Osteocyte (in vitro differentiated cells): ENCODE measurements at regions not wholly inside any gene's neighbourhood (a gene's known extent, or its start where the extent isn't known, plus 50 kb on each side); places are given as distances from the start of the nearest gene placed in this dataset.

ENCODE experiments used
- DNase-seq: peaks from one replicate; pipeline ENCODE4 v3.0.0; 2021; ENCODE audit warnings: mixed read lengths; ENCODE audit not compliant: unreplicated experiment; ENCODE audit errors: extremely low spot score
- H3K27ac Mint-ChIP-seq: one replicate; pipeline ENCODE4 v1.8.0; 2021; ENCODE audit warnings: mild to moderate bottlenecking, mixed read lengths; ENCODE audit not compliant: unreplicated experiment
- H3K27me3 Mint-ChIP-seq: one replicate; pipeline ENCODE4 v1.8.0; 2021; ENCODE audit warnings: mixed read lengths; ENCODE audit not compliant: unreplicated experiment
- H3K36me3 Mint-ChIP-seq: one replicate; pipeline ENCODE4 v1.8.0; 2021; ENCODE audit warnings: mixed read lengths; ENCODE audit not compliant: unreplicated experiment
- H3K4me1 Mint-ChIP-seq: one replicate; pipeline ENCODE4 v1.8.0; 2021; ENCODE audit warnings: mixed read lengths; ENCODE audit not compliant: unreplicated experiment
- H3K4me3 Mint-ChIP-seq: one replicate; pipeline ENCODE4 v1.8.0; 2021; ENCODE audit warnings: mild to moderate bottlenecking, moderate library complexity, mixed read lengths; ENCODE audit not compliant: unreplicated experiment
- H3K9me3 Mint-ChIP-seq: one replicate; pipeline ENCODE4 v1.8.0; 2021; ENCODE audit warnings: mixed read lengths; ENCODE audit not compliant: unreplicated experiment
- CTCF ChIP-seq: fragments of 200-600 bp; sonication (generic); IDR thresholded peaks from 2 replicates; pipeline ENCODE4 v1.5.0; 2021; ENCODE audit warnings: antibody characterized with exemption, mild to moderate bottlenecking, moderate library complexity

DNA sequence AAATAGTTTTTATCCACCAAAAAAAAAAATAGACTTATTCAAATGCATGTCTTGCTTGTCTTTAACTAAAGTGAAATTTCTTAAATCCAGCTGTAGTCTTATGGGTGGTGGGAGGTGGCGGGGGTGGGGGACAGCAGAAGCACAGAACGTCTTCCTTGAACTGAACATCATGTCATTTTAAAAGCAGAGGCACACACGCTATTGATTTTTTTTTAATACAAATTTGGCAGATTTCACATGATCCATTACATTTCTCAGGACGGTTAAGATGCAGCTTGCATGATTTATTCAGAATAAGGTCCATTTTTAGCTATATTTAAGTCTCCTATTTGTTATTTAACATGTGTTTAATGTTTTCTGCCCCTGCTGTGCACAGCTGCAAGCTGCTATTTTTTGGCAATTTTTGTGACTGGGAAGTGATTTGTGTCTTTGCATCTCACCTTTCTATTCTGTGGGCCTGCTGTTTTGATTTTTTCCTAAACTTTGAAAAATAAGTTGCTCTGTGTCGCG is 274.0 kb downstream of the TSHZ3 start:
- no peak for TF ChIP-seq CTCF
- Mint-ChIP-seq H3K4me1 (peaks cover 43% of the 10 kb centered on the region), H3K9me3 (no peaks in the 10 kb centered on the region), H3K27me3 (no peaks in the 10 kb centered on the region), H3K27ac (no peak overlapping the region), H3K4me3 (no peak overlapping the region), H3K36me3 (no peaks in the 10 kb centered on the region)
- DNase-seq = no peak

DNA sequence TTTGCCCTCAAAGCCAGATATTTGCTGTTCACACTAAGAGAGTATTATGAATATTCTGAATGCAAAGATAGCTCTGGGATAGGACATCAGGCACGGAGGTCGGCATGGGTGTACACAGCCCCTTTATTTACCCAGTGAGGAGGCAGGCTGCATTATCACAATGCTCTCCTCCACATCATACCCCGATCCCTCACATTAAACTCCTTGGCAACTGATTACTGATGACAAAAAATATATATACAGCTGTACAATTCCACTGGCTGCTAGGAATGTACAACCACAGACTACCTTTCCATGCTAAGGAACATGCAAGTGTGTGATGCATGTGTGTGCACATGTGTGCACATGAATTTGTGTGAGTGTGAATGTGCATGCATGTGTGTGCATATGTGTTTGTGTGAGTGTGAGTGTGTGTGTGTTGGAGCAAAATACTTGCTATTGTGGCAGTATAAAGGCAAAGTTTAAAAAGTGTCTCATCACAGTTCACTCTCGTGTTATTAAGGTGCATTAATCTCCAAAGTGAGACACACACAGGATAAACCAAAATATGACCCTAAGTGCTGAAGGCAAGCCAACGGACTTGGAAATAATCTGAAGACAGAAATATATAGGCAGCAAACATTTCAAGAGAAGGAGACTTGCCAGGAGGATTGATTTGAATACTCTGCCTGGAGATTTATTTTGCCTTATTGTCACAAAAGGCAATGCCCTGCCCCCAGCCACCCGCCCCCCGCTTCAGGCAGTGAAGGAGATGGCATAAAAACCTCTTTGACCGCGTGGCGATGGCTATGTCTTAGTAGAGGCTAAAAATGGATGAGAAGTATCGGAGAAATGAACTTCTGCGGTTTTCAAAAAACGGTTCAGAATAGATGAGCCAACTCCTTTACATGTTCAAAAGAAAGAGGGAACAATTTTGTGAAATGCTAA is 274.8 kb downstream of the TSHZ3 start:
- no peaks in the 10 kb centered on the region for H3K27me3 Mint-ChIP-seq
- no peak for TF ChIP-seq CTCF
- no peak overlapping the region for H3K4me3 Mint-ChIP-seq
- no peak for DNase-seq
- H3K9me3 Mint-ChIP-seq = no peaks in the 10 kb centered on the region
- peaks cover 46% of the 10 kb centered on the region for H3K4me1 Mint-ChIP-seq
- no peak overlapping the region for H3K27ac Mint-ChIP-seq
- H3K36me3 Mint-ChIP-seq = no peaks in the 10 kb centered on the region

DNA sequence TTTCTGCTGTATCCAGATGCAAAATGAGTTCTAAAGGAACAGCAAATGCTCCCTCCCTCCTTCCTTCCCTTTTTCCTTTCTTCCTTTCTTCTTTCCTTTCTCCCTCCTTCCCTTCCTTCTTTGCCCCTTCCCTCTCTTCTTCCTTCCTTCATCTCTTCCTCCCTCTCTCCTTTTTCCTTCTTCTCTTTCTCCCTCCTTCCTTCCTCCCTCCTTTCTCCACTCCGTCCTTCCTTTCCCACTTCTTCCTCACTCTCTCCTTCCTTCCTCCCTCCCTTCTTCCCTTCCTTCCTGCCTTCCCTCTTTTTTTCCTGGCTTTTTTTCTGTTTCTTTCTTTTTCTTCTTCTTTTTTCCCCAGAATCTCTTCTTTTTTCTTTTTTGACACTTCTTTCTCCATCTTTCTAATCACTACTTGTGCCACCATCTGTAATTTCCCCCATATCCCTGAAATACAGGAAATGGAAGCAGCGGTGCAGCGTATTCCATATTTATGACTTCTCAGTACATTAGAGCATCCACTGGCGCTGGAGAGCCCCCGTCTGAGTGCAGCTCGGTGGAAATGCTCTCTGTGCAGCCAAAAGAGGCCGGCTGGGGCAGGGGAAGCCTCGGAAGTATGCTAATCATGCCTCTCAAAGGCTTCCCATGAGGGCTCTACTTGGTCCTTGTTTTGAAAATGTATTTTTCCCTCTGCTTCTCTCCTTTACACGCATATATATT is 275.6 kb downstream of the TSHZ3 start:
- Mint-ChIP-seq H3K27me3 (no peaks in the 10 kb centered on the region), H3K36me3 (no peaks in the 10 kb centered on the region), H3K27ac (no peak overlapping the region), H3K4me3 (no peak overlapping the region), H3K4me1 (peaks cover 46% of the 10 kb centered on the region), H3K9me3 (no peaks in the 10 kb centered on the region)
- DNase-seq = no peak
- no peak for TF ChIP-seq CTCF

GRCh38 chr19:31072451-31072850 is 276.8 kb downstream of the TSHZ3 start:
- no peak for DNase-seq
- Mint-ChIP-seq H3K36me3 (no peaks in the 10 kb centered on the region), H3K27me3 (no peaks in the 10 kb centered on the region), H3K4me1 (peaks cover 46% of the 10 kb centered on the region), H3K27ac (no peak overlapping the region), H3K4me3 (no peak overlapping the region), H3K9me3 (no peaks in the 10 kb centered on the region)
- TF ChIP-seq CTCF = no peak
